Stimulated activated naive CD4-positive, alpha-beta T cell treated with Interleukin-2 at 50 U/mL for 16 hours (primary cell): ENCODE measurements at regions not wholly inside any gene's neighbourhood (a gene's known extent, or its start where the extent isn't known, plus 50 kb on each side); places are given as distances from the start of the nearest gene placed in this dataset.

Source experiments
- DNase-seq: peaks from one replicate; lab custom pipeline; 2025; lab: John Stamatoyannopoulos, UW

DNA sequence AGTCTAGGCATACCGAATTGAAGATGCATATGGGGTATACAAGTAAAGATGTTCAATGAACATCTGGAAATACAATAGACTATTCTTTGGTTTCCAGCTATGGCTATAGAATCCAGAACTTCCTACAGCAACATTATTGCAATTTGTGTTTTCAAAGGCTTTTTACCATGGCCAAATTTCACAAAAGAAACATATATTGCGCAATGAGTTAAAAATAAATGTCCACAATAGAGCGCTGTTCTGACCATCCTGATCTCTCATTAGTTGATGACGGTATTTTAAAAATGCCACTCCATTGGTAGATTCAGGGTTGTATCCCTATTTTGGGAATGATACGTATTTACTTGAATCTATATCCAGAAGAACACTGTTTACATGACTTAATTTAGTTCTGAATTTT lies 139.2 kb downstream of the LINC00632 start:
- DNase-seq, result no peak

DNA sequence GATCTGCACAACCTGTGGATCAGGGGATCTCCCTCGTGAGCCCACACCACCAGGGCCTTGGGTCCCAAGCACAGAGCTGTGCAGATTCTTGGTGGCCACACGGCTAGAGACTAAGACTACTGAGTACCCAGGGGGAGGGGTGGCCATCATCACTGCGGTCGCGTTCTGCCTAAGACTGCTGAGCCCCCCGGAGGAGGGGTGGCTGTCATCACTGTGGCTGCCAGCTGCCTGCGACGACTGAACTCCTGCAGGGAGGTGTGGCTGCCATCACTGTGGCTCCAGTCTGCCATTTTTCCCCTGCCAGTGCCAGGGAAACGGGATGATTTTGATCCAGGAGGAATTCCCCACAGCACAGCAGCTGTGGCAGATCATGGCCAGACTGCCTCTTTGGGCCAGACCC lies 141.7 kb upstream of the SPANXB1 start:
- DNase-seq, result no peak

DNA sequence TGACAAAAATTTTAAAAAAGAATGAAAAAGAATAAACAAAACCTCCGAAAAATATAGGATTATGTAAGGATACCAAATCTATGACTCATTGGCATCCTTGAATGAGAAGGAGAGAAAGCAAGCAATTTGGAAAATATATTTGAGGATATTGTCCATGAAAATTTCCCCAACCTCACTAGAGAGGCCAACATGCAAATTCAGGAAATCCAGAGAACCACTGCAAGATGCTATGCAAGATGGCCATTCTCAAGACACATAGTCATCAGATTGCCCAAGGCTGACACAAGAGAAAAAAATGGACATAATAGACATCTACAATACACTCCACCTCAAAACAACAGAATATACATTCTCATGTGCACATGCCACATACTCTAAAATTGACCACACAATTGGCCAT lies 135.9 kb upstream of the SPANXB1 start:
- DNase-seq, result no peak

DNA sequence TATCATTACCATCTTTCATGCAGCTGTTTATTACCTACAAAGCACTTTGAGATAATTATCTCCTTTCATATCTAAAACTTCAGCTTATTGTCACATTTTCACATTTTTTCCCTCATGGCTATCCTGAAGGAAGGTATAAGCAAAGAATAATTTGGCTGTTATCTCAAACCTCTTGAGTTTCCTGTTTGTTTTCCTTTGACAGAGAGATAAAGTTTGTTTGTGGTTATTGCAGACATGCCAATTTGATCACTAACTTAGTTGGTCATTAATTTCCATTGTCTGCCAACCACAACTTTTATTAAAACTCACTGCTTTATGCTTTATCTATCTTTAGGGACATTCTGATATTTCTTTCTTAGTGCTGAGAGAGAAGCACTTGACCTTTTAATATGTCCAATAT lies 89.8 kb upstream of the SPANXB1 start:
- no peak for DNase-seq

DNA sequence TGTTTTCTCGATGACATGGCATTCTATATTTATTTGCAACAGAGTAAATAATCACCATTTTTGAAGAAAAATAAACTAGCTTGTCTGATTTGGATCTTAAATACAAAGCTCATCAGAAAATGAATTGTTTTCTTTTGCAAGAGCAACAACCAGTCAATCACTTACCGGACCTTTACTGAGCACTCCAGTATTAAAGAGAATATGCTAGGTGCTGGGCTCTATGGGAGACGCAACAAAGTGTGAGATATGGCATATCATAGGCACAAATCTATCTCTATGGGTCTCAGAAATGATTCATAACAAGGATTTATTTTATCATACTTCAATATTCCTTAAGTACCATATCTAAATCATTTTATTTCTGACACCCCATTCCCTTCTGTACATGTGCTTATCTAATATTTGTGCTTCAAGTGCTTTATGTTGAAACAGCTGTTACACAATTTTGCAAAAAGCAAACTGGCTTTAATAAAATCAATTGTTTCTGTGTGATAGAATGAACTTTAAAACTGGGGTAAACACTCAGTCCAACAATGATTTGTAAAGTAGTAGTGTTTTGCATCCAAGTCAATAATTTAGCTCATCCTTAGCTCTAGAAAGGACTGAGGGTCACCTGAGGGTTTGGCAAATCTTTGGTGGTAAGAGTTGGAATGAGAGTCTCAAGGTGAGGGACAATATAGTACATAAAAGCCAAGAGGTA lies 88.4 kb upstream of the SPANXB1 start:
- DNase-seq, result no peak

DNA sequence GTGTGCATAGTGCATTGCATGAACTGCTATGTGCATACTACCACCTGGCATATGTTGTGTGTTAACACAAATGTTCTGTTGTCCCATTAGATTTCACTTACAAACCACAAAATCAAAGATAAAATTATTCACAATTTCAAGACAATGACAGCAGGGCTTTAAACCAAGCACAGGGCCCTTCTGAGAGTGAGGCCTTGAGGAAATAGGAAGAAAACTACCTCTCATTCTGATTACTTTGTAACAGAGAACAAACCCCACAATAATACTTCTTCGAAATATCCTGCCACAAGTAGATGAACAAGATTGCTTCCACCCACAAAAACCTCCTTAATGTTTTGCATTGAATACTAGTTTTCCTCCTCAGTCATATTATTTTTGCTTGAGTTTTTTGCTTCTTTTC lies 85.5 kb upstream of the SPANXB1 start:
- no peak for DNase-seq

DNA sequence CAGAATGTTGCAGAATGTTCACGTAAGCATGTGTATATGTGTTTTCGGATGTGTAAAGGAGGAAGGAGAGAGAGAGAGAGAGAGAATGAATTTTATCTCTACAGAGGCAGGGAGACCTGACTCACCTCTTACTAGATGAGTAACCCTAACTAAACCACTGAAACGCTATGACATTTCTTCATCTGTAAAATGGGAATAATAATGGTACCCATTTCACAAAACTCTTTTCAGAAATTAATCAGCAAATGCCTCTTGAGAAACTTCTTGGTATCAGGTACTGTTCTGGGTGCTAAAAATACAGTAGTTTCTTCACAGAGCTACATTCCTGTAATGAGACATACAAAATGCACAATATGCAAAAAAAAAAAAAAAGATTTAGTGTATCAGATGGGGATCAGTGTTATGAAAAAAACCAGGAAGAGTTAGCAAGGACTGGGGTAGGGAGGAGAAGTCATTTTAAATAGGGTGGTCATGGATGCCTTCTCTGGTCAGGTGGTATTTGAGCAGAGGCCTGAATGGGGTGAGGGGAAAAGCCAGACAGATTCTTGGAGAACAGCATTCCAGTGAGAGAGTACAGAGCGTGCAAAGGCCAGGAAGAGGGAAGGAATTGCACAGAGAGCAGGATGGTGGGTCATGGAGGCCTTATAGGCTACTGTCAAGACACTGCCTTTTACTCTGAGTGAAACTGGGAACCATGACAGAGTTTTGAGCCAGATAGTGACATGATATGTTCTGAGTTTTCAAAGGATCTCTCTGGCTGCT lies 84.9 kb upstream of the SPANXB1 start:
- DNase-seq, result no peak

DNA sequence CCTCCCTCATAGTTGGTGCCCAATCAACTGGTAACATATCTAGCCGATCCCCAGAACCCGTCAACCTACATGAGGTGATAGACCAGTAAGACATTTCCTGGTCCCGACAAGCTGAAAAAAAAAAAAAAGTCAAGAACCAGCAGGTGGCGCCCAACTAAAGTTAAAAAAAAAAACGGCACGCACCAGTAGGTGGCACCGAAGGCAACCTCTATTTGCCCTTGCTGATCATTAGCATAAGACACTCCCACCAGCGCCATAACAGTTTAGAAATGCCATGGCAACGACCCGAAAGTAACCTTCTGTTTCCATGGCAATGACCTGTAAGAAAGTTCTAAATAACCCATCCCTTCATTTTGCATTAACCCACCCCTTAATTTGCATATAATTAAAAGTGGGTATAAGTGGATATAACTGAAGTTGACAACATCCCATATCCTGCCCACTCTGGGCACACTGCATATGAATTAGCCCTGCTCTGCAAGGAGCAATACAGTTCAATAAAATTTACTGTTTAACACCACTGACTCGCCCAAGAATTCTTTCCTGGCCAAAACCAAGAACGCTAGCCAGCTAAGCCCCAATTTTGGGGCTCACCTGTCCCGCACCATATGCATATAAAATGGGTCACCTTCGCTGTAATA lies 83.9 kb upstream of the SPANXB1 start:
- DNase-seq, result peak; percentile 0

DNA sequence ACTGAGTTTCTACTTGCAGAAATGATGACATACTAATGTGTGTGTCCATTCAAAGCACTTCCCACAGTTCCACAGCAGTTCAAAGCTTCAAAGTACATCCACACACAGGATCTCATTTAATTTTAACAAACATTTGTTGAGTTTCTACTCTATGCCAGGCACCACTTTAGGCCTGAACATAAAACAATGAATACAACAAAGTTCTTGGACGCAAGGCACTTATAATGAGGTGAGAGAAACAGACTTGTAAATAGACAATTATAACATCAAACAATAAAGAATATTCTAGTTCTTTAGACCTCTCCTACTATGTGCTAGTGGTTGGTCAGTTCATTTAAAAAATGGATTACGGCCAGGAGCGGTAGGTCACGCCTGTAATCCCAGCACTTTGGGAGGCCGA lies 82.0 kb upstream of the SPANXB1 start:
- no peak for DNase-seq

DNA sequence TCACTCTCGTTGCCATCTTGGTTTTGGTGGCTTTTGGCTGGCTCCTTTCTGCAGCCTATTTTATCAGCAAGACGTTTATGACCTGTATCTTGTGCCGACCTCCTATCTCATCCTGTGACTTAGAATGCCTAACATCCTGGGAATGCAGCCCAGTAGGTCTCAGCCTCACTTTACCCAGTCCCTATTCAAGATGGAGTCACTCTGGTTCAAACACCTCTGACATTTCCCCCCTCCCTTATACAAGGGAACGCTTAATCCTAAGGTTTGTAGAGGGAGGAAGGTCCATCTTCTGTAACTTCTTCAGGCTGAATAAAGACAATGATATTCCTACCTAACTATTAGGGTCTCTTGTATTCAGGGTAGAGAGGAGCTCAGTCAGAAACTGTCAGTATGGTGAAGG lies 79.3 kb upstream of the SPANXB1 start:
- no peak for DNase-seq

DNA sequence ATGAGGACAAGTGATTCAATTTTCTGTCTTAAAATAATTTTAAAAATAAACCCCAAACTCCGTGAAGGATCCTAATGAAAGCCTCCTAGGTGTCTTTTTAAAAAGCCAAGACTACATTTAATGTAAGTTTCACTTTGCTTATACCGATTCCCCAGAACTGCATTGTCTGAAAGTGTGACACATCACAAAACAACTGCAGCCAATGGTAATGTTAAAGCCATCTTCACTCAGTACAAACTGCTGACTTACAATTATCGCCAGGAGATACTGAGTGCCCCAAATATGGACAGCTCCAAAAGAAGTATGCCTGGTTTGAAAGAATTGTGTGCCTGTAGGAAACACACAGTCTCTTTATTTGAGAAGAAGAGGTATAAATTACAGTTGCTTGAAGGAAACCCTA lies 73.7 kb upstream of the SPANXB1 start:
- DNase-seq, result no peak

DNA sequence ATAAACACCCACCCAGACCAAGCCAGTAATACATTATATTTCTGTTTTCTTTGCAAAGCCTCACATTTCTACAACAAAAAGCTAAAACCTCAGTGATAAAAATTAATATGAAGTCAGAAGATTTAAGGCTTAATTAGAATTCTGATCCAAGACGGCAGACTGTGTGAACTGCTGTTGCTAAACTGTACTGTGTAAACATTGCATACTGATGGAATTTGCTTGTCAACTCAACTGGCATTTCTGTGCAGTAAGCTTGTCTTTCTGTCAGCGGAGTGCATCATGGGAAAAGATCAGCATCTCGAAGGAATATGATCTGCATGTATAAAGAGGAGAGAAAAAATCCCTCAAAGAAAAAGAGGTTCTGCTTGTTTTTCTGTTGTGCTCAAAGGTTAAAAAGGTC lies 69.4 kb upstream of the SPANXB1 start:
- DNase-seq, result no peak

DNA sequence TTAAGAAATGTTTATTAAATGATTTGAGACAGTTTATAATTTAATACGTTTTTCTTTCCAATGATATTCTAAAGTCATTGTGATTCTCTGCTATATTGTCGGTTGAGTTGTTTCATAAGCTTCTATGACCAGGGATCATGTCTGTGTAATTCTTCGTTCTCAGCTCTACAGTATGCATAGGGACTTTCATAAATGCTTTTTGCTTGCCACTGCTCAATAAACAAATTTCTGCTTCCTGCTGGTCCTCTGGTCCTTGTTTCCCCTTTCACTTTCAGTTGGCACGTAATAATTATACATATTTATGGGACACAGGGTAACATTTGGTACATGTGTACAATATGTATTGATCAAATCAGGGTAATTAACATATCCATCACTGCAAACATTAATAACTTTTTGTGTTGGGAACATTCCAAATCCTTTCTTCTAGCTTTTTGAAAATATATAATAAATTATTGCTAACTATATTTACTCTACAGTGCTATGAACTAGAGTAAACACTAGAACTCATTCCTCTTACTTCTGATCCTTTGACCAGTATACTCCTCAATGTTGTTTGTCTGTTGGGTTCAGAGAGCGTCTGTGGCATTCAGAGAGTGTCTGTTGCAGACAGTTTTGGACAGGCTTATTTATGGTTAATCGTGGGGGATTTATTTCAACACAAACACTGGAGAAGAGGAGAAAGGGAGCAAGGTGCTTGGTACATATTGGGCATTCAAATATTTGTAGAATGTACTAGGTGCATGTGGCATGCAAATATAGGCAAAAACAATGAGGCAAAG lies 68.3 kb upstream of the SPANXB1 start:
- no peak for DNase-seq

DNA sequence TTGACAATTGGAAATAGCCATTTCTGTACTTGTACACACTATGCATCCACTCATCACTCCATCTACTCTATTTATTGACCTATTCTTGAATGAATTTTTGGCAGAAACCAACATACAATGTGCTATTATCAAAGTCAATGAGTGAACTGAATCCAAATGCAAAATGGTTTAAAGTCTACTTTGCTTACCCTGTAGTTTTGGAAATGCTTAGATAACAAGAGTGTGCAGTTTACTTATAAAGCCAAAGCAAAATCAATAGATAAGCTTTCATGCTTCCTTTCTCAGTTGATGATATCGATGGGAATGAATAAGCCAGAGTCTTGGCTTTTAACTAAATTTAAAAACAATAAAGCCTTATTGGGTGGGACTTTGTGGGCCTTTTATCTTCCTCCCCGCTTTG lies 58.9 kb upstream of the SPANXB1 start:
- no peak for DNase-seq

DNA sequence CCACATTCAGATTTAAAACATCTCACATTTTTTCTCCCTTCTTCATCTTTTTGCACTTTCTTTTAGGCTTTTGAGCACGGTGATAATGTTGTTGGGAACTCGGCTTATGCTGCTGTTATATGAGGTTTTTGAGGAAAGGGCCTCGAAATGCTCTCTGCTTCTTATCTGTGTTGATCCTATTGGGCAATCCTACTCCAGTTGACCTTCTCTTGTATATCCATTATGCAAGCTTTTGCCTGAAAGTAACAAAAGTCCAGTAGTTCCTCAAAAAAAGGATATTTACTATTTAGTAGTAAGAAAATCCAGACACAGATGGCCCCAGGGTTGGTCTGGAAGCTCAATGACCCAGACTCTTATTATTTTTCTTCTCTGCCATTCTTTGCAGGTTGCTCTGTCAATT lies 57.7 kb upstream of the SPANXB1 start:
- DNase-seq, result no peak

DNA sequence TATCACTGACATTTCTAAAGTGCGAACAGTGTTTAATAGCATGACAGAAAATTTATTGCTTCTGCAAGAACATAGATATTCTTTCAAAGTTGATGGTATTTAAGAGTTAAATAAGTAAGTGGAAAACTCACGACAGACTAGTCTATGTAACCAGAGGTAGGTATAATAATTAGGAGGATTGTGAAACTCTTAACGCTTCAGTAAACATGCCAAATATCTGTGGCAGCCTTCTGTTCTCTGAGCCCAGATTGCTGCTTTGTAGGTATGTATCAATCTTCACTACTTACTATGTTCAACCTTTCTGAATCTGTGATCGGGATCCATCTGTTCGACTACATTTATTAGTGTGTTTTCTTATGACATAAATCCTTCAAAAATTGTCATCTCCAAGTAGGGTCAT lies 53.6 kb upstream of the SPANXB1 start:
- no peak for DNase-seq

DNA sequence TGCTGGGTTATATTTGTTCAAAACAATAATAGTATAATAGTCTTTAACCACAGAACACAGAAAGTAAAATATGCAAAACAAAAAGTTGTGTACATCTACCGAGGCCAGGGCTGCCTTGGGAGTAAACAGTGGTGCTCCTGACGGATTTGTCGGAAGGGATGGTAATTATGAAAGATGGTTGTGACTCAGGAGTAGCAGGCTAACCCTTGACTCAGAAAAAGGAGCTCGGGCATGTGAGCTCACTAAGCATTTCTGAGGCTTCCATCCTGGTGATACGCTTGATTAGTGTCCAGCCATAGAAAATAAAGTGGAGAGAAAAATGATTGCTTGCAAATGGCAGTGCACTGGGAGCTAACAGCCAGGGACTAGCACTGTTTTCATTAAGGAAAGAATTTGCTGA lies 53.2 kb upstream of the SPANXB1 start:
- no peak for DNase-seq
